Lung (tissue), 11 donors: ENCODE measurements at regions not wholly inside any gene's neighbourhood (a gene's known extent, or its start where the extent isn't known, plus 50 kb on each side); places are given as distances from the start of the nearest gene placed in this dataset.

Experiments used
- ATAC-seq: fragments of 200-7000 bp; cut with Tn5 transposase; one replicate; pipeline ENCODE4 v1.9.1; 2020; ENCODE audit warnings: moderate number of reproducible peaks; ENCODE audit not compliant: insufficient read depth, low FRiP score
- DNase-seq, 3 donors: peaks; one replicate each; pipeline ENCODE4 v3.0.0-alpha.2; 2013 to 2017
- H3K27ac ChIP-seq, 2 donors: one replicate each; pipeline ENCODE4 v1.5.1; 2013; ENCODE audit warnings: mild to moderate bottlenecking in 2 of 2, moderate library complexity in 2 of 2, control low read depth in 1 of 2, inconsistent platforms in 1 of 2, low read depth in 1 of 2, low read length in 1 of 2
- H3K27me3 ChIP-seq, 3 donors: one replicate each; pipeline ENCODE4 v1.5.1; 2013; ENCODE audit warnings: low read length in 2 of 3; ENCODE audit not compliant: control insufficient read depth in 3 of 3, insufficient read depth in 3 of 3
- H3K36me3 ChIP-seq, 4 donors: one replicate each; pipeline ENCODE4 v1.5.1; 2013; ENCODE audit warnings: low read length in 4 of 4, mild to moderate bottlenecking in 1 of 4, moderate library complexity in 1 of 4; ENCODE audit not compliant: control insufficient read depth in 4 of 4, insufficient read depth in 4 of 4
- H3K4me1 ChIP-seq, 5 donors: one replicate each; pipeline ENCODE4 v1.5.1; 2013; ENCODE audit warnings: low read length in 5 of 5, mild to moderate bottlenecking in 2 of 5, moderate library complexity in 1 of 5; ENCODE audit not compliant: control insufficient read depth in 5 of 5, insufficient read depth in 5 of 5
- H3K4me3 ChIP-seq: one replicate; pipeline ENCODE4 v1.5.1; 2013; ENCODE audit warnings: mild to moderate bottlenecking, control low read depth, moderate library complexity
- H3K9ac ChIP-seq, 2 donors: one replicate each; pipeline ENCODE4 v1.5.1; 2013; ENCODE audit warnings: low read length in 2 of 2, control low read depth in 1 of 2; ENCODE audit not compliant: insufficient read depth in 1 of 2
- H3K9me3 ChIP-seq, 4 donors: one replicate each; pipeline ENCODE4 v1.5.1; 2013; ENCODE audit warnings: low read length in 3 of 4, mild to moderate bottlenecking in 1 of 4, moderate library complexity in 1 of 4; ENCODE audit not compliant: control insufficient read depth in 4 of 4, insufficient read depth in 3 of 4
- WGBS, 2 donors: extraction: QIAGEN DNeasy Blood & Tissue Kit; methylation state at CpG; one replicate each; pipeline ENCODE4 v1.1.7; 2013; 5-methylcytosine and 5-hydroxymethylcytosine counted together
- TF ChIP-seq, protein P1 (sequence below): IDR thresholded peaks from 2 replicates; pipeline ENCODE4 v1.5.1; 2012; ENCODE audit warnings: mild to moderate bottlenecking; ENCODE audit errors: control extremely low read depth, extremely low read depth
- donor health status: control.
- donor health status: control.
- donor health status: Bipolar disorder and iron deficiency.
- donor health status: healthy.
- donor health status: DM: yes; HTN: yes; CAD: no.

GRCh38 chr22:49697047-49697446 lies 130.6 kb downstream of the BRD1 start:
- WGBS, 2 donors, result 88 to 93% methylated on average over 3 of the region's 3 CpGs
- Histone ChIP-seq H3K9me3 (peaks cover 0 to 14% (median 4%) of the 10 kb centered on the region in 4 donors), H3K27me3 (peaks cover 0 to 3% (median 0%) of the 10 kb centered on the region in 3 donors), H3K36me3 (no peaks in the 10 kb centered on the region), H3K27ac (no peak overlapping the region), H3K4me1 (no peaks in the 10 kb centered on the region), H3K9ac (no peak overlapping the region), H3K4me3 (no peak overlapping the region)
- DNase-seq (no peak), ATAC-seq (no peak)
- TF ChIP-seq, protein P1, sequence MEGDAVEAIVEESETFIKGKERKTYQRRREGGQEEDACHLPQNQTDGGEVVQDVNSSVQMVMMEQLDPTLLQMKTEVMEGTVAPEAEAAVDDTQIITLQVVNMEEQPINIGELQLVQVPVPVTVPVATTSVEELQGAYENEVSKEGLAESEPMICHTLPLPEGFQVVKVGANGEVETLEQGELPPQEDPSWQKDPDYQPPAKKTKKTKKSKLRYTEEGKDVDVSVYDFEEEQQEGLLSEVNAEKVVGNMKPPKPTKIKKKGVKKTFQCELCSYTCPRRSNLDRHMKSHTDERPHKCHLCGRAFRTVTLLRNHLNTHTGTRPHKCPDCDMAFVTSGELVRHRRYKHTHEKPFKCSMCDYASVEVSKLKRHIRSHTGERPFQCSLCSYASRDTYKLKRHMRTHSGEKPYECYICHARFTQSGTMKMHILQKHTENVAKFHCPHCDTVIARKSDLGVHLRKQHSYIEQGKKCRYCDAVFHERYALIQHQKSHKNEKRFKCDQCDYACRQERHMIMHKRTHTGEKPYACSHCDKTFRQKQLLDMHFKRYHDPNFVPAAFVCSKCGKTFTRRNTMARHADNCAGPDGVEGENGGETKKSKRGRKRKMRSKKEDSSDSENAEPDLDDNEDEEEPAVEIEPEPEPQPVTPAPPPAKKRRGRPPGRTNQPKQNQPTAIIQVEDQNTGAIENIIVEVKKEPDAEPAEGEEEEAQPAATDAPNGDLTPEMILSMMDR, result no peak

DNA sequence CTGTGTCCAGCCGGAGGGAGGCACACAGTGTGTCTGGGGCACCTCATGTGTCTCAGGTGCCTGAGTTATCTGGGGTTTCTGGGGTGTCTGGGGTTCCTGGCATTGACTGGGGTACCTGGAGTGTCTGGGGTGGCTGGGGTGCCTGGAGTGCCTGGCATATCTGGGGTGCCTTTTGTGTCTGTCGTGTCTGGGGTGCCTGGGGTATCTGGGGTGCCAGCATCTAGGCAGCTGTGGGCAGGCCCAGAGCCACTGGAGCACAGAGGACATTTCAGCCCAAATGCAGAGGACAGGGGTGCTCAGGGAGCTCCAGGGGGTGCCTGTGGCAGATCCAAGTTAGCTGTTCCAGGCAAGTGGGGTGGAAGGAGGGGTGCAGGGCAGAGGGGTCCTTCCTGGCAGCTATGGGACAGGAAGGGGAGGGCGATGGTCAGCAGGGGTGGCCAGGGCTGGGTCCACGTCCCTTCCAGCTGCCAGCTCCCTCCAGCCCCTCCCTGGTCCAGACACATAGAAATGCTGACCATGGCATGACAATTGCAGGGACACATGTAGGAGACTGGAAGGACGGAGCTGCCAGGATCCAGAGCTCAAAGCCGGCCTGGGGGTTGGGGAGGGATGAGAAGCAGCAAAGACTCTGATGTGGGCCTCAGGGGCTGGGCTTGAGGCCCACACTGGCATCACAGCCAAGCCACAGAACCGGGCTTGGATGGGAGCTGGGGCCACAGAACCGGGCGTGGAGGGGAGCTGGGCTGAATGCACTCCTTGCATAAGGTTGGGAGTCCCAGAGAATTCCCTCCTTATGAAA lies 133.0 kb downstream of the BRD1 start:
- no peaks in the 10 kb centered on the region for H3K36me3 ChIP-seq
- TF ChIP-seq, protein P1, result no peak
- no peak overlapping the region for H3K4me3 ChIP-seq
- H3K4me1 ChIP-seq, result no peaks in the 10 kb centered on the region
- ATAC-seq (no peak), DNase-seq (no peak)
- H3K27ac ChIP-seq, result no peak overlapping the region
- WGBS, 2 donors, result 83 to 92% methylated on average over 9 of the region's 9 CpGs
- H3K9ac ChIP-seq, result no peak overlapping the region
- H3K9me3 ChIP-seq, result peaks cover 0 to 14% (median 2%) of the 10 kb centered on the region in 4 donors
- peaks cover 0 to 3% (median 0%) of the 10 kb centered on the region in 3 donors for H3K27me3 ChIP-seq

DNA sequence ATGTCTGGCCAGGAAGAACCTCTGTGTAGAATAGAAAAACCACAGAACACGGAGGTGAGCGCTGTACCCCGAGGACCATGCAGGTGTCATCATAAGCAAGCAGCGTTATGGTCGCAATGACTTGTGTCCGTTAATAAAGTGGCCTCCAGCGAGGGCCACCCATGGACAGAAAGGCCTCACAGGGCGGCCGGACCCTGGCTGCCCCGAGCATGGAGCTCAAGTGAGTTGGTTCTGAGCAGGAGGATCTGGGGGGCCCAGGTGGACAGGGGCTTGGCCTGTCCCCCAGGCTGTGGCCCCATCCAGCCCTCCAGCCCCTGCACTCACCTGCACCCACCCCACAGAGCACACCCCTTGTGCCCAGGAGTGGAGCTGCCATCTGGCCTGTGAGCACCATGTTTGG lies 133.8 kb downstream of the BRD1 start:
- no peaks in the 10 kb centered on the region for H3K36me3 ChIP-seq
- no peak overlapping the region for H3K4me3 ChIP-seq
- no peak overlapping the region for H3K9ac ChIP-seq
- DNase-seq, result no peak
- TF ChIP-seq, protein P1, result no peak
- ATAC-seq, result no peak
- H3K27me3 ChIP-seq, result no peaks in the 10 kb centered on the region
- no peak overlapping the region for H3K27ac ChIP-seq
- peaks cover 0 to 12% (median 2%) of the 10 kb centered on the region in 4 donors for H3K9me3 ChIP-seq
- WGBS, 2 donors, result 90 to 92% methylated on average over 10 of the region's 10 CpGs
- H3K4me1 ChIP-seq, result no peaks in the 10 kb centered on the region
